Gastroesophageal sphincter (tissue), 3 donors: ENCODE measurements at regions not wholly inside any gene's neighbourhood (a gene's known extent, or its start where the extent isn't known, plus 50 kb on each side); places are given as distances from the start of the nearest gene placed in this dataset.

Experiments
- POLR2A ChIP-seq, 2 donors: fragments of 450-650 bp; IDR thresholded peaks; one replicate each; pipeline ENCODE4 v1.6.1; 2017; ENCODE audit warnings: antibody characterized with exemption in 2 of 2, mild to moderate bottlenecking in 2 of 2, moderate library complexity in 1 of 2
- POLR2AphosphoS5 ChIP-seq: sonication (generic); formaldehyde crosslinking; IDR thresholded peaks from one replicate; pipeline ENCODE4 v1.6.1; 2017; ENCODE audit warnings: antibody characterized with exemption
- TF ChIP-seq, protein P1 (sequence below), 4 experiments: fragments of 200-600 bp in 2 of 4; fragments of 450-650 bp in 2 of 4; sonication (generic) in 1 of 4; IDR thresholded peaks; one replicate each; pipeline ENCODE4 v1.5.1; 2017 to 2019; ENCODE audit warnings: antibody characterized with exemption in 4 of 4, mild to moderate bottlenecking in 2 of 4, moderate library complexity in 2 of 4

DNA sequence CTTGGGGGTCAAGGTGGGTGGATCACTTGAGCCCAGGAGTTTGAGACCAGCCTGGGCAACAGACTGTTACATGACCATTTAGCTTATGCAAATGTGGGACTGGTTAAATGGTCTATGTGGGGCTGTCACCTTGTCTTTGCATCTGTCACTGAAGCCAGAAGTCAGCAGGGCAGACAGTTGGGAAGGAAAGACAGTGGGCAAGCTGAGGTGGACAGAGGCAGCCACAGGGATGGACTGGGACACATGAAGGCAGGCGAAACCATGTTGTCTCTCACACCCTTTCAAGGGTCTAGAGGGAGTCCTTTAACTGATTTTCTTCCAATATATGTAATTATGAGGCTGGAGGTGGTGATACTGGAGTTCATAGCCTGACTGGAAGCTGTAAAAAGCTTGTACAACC, 426.4 kb downstream of the TMEM121 start:
- TF ChIP-seq POLR2AphosphoS5: no peak
- no peak for TF ChIP-seq POLR2A (IDR thresholded peaks at IDR 0.05)
- TF ChIP-seq, protein P1, sequence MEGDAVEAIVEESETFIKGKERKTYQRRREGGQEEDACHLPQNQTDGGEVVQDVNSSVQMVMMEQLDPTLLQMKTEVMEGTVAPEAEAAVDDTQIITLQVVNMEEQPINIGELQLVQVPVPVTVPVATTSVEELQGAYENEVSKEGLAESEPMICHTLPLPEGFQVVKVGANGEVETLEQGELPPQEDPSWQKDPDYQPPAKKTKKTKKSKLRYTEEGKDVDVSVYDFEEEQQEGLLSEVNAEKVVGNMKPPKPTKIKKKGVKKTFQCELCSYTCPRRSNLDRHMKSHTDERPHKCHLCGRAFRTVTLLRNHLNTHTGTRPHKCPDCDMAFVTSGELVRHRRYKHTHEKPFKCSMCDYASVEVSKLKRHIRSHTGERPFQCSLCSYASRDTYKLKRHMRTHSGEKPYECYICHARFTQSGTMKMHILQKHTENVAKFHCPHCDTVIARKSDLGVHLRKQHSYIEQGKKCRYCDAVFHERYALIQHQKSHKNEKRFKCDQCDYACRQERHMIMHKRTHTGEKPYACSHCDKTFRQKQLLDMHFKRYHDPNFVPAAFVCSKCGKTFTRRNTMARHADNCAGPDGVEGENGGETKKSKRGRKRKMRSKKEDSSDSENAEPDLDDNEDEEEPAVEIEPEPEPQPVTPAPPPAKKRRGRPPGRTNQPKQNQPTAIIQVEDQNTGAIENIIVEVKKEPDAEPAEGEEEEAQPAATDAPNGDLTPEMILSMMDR (IDR thresholded peaks at IDR 0.05): no peak
